PC-3 (cell line): ENCODE measurements at regions not wholly inside any gene's neighbourhood (a gene's known extent, or its start where the extent isn't known, plus 50 kb on each side); places are given as distances from the start of the nearest gene placed in this dataset.

Experiments used
- ATAC-seq: fragments of 200-7000 bp; cut with Tn5 transposase; 2 replicates; pipeline ENCODE4 v1.9.1; 2020; ENCODE audit warnings: mild to moderate bottlenecking, moderate library complexity
- BruUV-seq: library from RNA; stranded (reverse); fragments of 400-500 nt; replicated peaks from 2 replicates; lab custom pipeline; 2021; lab: Mats Ljungman, UMichigan
- CTCF ChIA-PET: fragments of 300-600 bp; sonication (Branson Sonifier 250); formaldehyde crosslinking; loops from one replicate; lab custom pipeline; 2022; ENCODE audit warnings: antibody characterized with exemption; lab: Charles Lee
- POLR2A ChIA-PET: fragments of 300-600 bp; sonication (Branson Sonifier 250); formaldehyde crosslinking; loops from one replicate; lab custom pipeline; 2022; ENCODE audit warnings: antibody characterized with exemption; ENCODE audit not compliant: unreplicated experiment; lab: Charles Lee
- DNase-seq: peaks from one replicate; pipeline ENCODE4 v3.0.0-alpha.2; 2015
- H2AFZ ChIP-seq: fragments of 300-600 bp; sonication (generic); 2 replicates; pipeline ENCODE4 v1.6.0; 2016; ENCODE audit warnings: antibody characterized with exemption, low read length
- H3F3A ChIP-seq: fragments of 300-600 bp; sonication (generic); one replicate; pipeline ENCODE4 v1.6.0; 2017; ENCODE audit warnings: antibody characterized with exemption, low read length, control low read depth, mild to moderate bottlenecking; ENCODE audit not compliant: unreplicated experiment
- H3K27ac ChIP-seq: fragments of 300-600 bp; sonication (generic); 2 replicates; pipeline ENCODE4 v1.5.1; 2016; ENCODE audit warnings: mild to moderate bottlenecking, low read length
- H3K27me3 ChIP-seq: fragments of 300-600 bp; sonication (generic); 2 replicates; pipeline ENCODE4 v1.6.1; 2016; ENCODE audit warnings: low read length, mixed read lengths
- H3K36me3 ChIP-seq: fragments of 300-600 bp; sonication (generic); 2 replicates; pipeline ENCODE4 v1.6.1; 2016; ENCODE audit warnings: low read depth, mixed run types, low read length, mixed read lengths
- H3K4me1 ChIP-seq: fragments of 300-600 bp; sonication (generic); 2 replicates; pipeline ENCODE4 v1.5.1; 2016; ENCODE audit warnings: low read length; ENCODE audit not compliant: insufficient read depth
- H3K4me2 ChIP-seq: fragments of 300-600 bp; sonication (generic); 2 replicates; pipeline ENCODE4 v1.6.0; 2016; ENCODE audit warnings: low read length
- H3K4me3 ChIP-seq: fragments of 300-600 bp; sonication (generic); 2 replicates; pipeline ENCODE4 v1.5.1; 2016; ENCODE audit warnings: mild to moderate bottlenecking, low read length, mixed read lengths
- H3K79me2 ChIP-seq: fragments of 300-600 bp; sonication (generic); 2 replicates; pipeline ENCODE4 v1.6.1; 2017; ENCODE audit warnings: low read length, mixed read lengths
- H3K9ac ChIP-seq: fragments of 300-600 bp; sonication (generic); 2 replicates; pipeline ENCODE4 v1.6.0; 2016; ENCODE audit warnings: mild to moderate bottlenecking, low read length
- H3K9me2 ChIP-seq: fragments of 300-600 bp; sonication (generic); replicated peaks from 2 replicates; pipeline ENCODE4 v1.6.1; 2016; ENCODE audit warnings: mixed run types, low read length, mixed read lengths
- H3K9me3 ChIP-seq: fragments of 300-600 bp; sonication (generic); 2 replicates; pipeline ENCODE4 v1.6.1; 2016; ENCODE audit warnings: low read length, mixed read lengths
- H4K20me1 ChIP-seq: fragments of 300-600 bp; sonication (generic); 2 replicates; pipeline ENCODE4 v1.6.1; 2016; ENCODE audit warnings: low read length, mixed read lengths
- CTCF ChIP-seq: fragments of 300-600 bp; sonication (generic); conservative IDR thresholded peaks from 2 replicates; pipeline ENCODE4 v1.5.1; 2017; ENCODE audit warnings: antibody characterized with exemption, low read depth, mild to moderate bottlenecking, low read length
- EZH2 ChIP-seq: fragments of 300-600 bp; sonication (generic); IDR thresholded peaks from one replicate; pipeline ENCODE4 v1.6.1; 2017; ENCODE audit warnings: antibody characterized with exemption, mild to moderate bottlenecking, low read length; ENCODE audit not compliant: unreplicated experiment
- EZH2phosphoT487 ChIP-seq: fragments of 300-600 bp; sonication (generic); IDR thresholded peaks from 2 replicates; pipeline ENCODE4 v1.6.1; 2018; ENCODE audit warnings: mild to moderate bottlenecking, antibody characterized with exemption, low read length, borderline replicate concordance
- intact Hi-C: fragments of 100-400 bp; cut with micrococcal nuclease; formaldehyde crosslinking; loops from 2 replicates; pipeline ENCODE4 v1.9.0; 2023

GRCh38 chr6:139687055-139687454 lies 312.6 kb upstream of the CITED2 start:
- ATAC-seq: no peak
- ChIA-PET POLR2A (no interaction called here), CTCF (no interaction called here)

GRCh38 chr6:139686308-139686707 lies 311.9 kb upstream of the CITED2 start:
- Histone ChIP-seq H3F3A (no peaks in the 10 kb centered on the region), H3K27ac (no peak overlapping the region), H3K9me3 (no peaks in the 10 kb centered on the region), H3K36me3 (no peaks in the 10 kb centered on the region), H3K9me2 (no peaks in the 10 kb centered on the region), H3K4me1 (peaks cover 6% of the 10 kb centered on the region), H3K4me2 (no peak overlapping the region), H3K4me3 (no peak overlapping the region), H4K20me1 (no peaks in the 10 kb centered on the region), H3K27me3 (no peaks in the 10 kb centered on the region), H2AFZ (no peak overlapping the region), H3K9ac (no peak overlapping the region), H3K79me2 (no peaks in the 10 kb centered on the region)
- intact Hi-C loops: no loop called here
- ChIA-PET POLR2A (no interaction called here), CTCF (no interaction called here)
- no peak for ATAC-seq
- TF ChIP-seq CTCF: no peak
- no peak for TF ChIP-seq EZH2phosphoT487
- no peak for TF ChIP-seq EZH2
- no TSS peak for BruUV-seq
- peak; percentile 44 for DNase-seq

More at GRCh38 chr6:139687055-139687454, 312.6 kb upstream of the CITED2 start:
- no peaks in the 10 kb centered on the region for H4K20me1 ChIP-seq
- H2AFZ ChIP-seq: no peak overlapping the region
- no peaks in the 10 kb centered on the region for H3K27me3 ChIP-seq
- H3K4me1 ChIP-seq: peaks cover 6% of the 10 kb centered on the region
- no peak overlapping the region for H3K27ac ChIP-seq
- no TSS peak for BruUV-seq
- H3K9ac ChIP-seq: no peak overlapping the region
- H3K36me3 ChIP-seq: no peaks in the 10 kb centered on the region
- H3K9me2 ChIP-seq: no peaks in the 10 kb centered on the region
- H3K79me2 ChIP-seq: no peaks in the 10 kb centered on the region
- TF ChIP-seq EZH2 (no peak), EZH2phosphoT487 (no peak), CTCF (no peak)
- intact Hi-C loops: no loop called here
- no peaks in the 10 kb centered on the region for H3F3A ChIP-seq
- H3K4me2 ChIP-seq: no peak overlapping the region
- no peak for DNase-seq
- H3K9me3 ChIP-seq: no peaks in the 10 kb centered on the region
- H3K4me3 ChIP-seq: no peak overlapping the region

GRCh38 chr6:139685009-139685408 lies 310.6 kb upstream of the CITED2 start:
- ChIA-PET CTCF (no interaction called here), POLR2A (no interaction called here)
- Histone ChIP-seq H3K9me3 (no peaks in the 10 kb centered on the region), H3K79me2 (no peaks in the 10 kb centered on the region), H3K27me3 (no peaks in the 10 kb centered on the region), H2AFZ (no peak overlapping the region), H4K20me1 (no peaks in the 10 kb centered on the region), H3K9me2 (no peaks in the 10 kb centered on the region), H3F3A (no peaks in the 10 kb centered on the region), H3K4me2 (no peak overlapping the region), H3K4me1 (peaks cover 8% of the 10 kb centered on the region), H3K4me3 (no peak overlapping the region), H3K36me3 (no peaks in the 10 kb centered on the region), H3K9ac (no peak overlapping the region), H3K27ac (no peak overlapping the region)
- DNase-seq: no peak
- intact Hi-C loops: no loop called here
- ATAC-seq: no peak
- no TSS peak for BruUV-seq
- TF ChIP-seq EZH2 (no peak), EZH2phosphoT487 (no peak), CTCF (no peak)
